HG02885 (cell line): ENCODE measurements at regions not wholly inside any gene's neighbourhood (a gene's known extent, or its start where the extent isn't known, plus 50 kb on each side); places are given as distances from the start of the nearest gene placed in this dataset.
"Not testable (repeated sequence)": the region's sequence is repeated elsewhere in the genome, so short reads cannot be mapped to it uniquely, and the experiment has no call there.

Source experiments
- ATAC-seq: cut with Tn5 transposase; IDR thresholded peaks from one replicate; pipeline ENCODE4 v1.9.1; 2021; ENCODE audit warnings: mild to moderate bottlenecking; ENCODE audit not compliant: unreplicated experiment, poor library complexity

DNA sequence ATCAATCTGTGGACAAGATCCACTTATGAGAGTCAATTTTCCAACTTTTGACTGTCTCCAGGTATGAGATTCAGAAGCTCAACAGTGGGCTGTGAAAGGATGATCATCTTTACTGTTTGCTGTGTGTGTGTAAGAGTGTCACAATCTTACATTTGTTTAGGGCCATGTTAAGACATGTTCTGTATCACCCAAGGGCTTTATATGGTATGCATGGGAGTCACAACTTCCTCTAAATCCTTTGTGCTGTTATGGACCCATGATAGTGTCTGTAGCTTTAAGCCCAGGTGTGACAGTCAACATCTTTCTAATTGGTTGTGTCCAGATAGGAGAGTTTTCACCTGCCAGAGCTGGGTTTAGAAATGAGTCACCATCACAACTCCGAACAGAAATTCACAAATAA, 70.2 kb downstream of the ZNF726 start:
- not testable (repeated sequence) for ATAC-seq

DNA sequence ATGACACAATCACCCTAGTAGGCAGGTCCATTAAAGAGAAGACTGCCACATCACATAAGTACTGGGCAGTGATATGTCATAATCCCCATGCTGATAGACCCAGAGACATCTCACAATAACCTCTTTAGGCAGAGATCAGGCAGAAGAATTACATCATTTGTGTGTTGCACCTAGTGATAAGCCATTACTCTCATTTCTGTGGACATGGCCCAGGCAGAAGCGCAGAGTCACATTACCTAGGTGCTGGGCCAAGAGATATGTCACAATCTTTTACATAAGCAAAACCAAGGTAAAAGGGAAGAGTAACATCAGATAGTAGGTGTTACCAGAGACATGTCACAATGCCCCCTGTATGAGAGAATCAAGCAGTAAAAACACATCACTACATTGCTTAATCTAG, 71.9 kb downstream of the ZNF726 start:
- ATAC-seq = no peak

DNA sequence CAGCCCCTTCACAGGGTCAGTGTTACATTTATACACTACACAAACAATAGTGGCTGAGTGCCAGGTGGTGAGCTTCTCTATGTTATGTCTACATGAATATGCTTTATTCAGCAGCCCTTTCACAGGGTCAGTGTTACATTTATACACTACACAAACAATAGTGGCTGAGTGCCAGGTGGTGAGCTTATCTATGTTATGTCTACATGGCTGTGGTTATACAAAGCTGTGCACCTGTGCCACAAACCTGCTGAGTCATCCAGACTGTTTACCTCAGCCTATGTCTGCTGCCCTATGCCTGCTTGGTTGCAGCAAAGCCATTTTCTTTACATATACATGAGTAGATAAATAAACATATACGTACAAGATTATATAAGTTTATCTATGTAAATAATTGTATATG, 76.5 kb downstream of the ZNF726 start:
- ATAC-seq = no peak

DNA sequence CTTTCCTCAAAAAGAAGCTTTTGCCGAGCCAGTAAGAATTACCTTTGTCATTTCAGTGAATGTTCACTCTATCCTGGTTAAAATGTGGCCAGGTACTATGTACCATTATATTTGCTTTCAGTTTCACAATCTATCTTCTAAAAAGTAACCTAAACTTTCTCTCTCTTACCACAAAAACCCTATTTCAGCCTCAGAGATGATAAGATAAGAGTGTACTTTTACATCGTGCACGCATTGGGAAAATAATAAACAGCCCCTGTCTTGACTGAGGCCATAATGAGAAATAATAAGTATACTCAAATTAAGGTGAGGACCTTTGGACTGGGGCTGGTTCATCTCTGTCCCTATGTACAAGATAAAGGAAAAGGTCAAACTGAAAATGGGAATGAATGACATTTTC, 77.7 kb downstream of the ZNF726 start:
- no peak for ATAC-seq

DNA sequence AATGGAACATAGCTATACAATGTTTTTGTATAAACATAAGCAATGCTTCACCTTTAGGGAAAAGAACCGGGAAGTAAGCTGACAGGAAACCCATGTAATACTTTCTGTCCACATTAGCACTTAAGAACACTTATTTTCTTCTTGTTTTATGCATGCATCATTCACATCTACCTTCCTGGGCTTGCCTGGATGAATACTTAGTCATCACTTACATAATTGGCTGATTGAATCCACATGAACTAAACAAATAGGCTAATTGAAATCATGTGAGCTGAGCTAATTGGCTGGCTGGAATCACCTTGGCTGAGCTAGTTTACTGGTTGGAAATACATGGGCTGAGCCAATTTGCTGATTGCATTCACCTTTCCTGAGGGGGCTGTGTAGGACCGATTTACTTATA, 78.8 kb downstream of the ZNF726 start:
- ATAC-seq = no peak

DNA sequence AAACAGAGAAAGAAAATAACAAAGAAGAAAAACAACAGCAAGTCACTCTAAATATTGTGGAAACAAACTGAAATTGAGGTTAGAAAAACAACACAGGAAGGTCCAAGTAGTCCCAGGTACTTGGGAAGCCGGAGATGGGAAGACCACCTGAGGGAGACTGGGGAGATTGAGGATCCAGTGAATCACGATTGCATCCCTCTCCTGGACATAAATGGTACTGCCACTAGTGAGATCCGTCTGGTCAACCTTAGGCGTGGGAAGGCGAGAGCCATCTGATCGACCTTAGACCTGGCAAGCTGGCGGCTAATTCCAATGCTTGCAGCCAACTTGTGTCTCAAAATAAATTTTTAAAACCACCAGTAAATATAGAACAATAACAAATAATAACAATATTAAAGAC, 81.9 kb downstream of the ZNF726 start:
- no peak for ATAC-seq

DNA sequence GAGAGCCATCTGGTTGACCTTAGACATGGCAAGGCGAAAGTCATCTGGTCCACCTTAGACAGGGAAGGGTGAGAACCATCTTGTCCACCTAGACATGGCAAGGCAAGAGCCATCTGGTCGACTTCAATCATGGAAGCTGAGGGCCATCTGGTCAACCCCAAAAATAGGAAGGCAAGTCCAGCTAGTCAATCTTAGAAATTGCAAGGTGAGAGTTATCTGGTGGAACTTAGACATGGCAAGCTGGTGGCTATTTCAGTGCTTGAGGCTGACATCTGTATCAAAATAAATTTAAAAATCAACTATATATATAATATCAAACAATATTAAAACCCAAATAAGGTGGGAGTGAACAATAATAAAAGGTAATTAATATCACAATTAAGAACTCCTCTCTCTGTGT, 83.9 kb downstream of the ZNF726 start:
- ATAC-seq = no peak

DNA sequence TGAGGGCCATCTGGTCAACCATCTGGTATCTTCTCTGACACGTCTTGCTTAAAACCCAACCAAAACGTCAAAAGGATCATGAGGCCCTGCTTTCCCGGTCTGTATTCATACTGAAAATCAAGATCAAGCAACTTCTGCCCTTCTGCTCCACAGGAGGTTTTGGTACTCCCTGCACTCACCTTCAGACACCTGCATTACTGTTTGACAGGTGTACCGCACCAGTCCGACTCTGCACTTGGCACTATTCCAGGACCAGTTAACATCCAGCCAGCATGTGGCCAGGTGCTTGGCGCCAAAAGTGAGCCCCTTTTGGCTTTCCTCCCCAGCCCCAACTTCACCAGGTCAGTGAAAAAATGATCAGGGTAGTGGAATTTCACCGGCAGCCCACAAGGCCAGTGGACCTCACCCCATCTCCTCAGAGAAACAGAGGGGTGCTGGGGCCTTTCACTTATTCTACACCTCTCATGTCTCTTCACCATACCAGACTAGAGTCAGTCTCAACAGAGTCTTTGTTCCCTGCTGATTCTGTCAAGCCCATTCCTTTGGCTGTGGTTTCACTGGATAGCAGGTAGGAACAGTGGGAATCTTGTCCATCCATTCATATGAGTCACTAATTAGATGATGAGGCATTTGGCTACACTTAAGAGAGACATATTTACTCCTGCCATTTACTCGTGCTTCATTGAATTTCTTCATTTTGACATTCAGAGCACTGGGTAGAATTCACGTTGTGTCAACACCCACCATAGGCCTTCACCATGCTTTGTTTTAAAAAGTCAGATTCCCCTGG, 85.3 kb downstream of the ZNF726 start:
- ATAC-seq = no peak

DNA sequence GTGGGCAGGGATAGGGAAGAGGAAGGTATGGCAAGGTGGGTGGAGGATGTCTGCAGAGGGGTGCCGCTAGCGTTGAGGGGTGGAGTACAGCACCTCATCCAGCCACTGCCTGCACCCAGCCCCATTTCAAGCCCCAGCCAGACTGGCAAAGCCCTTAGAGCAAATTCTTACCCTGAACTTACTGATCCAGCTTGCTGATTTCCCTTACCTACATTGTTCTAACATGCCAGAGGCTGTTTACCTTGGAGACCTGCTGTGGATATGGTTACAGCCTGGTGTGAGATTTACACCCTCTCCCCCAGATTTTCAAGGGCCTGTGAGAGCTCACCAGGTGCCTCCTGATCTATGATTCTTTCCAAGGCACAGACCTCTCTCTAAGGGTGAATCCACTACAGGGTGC, 86.0 kb downstream of the ZNF726 start:
- ATAC-seq = no peak

DNA sequence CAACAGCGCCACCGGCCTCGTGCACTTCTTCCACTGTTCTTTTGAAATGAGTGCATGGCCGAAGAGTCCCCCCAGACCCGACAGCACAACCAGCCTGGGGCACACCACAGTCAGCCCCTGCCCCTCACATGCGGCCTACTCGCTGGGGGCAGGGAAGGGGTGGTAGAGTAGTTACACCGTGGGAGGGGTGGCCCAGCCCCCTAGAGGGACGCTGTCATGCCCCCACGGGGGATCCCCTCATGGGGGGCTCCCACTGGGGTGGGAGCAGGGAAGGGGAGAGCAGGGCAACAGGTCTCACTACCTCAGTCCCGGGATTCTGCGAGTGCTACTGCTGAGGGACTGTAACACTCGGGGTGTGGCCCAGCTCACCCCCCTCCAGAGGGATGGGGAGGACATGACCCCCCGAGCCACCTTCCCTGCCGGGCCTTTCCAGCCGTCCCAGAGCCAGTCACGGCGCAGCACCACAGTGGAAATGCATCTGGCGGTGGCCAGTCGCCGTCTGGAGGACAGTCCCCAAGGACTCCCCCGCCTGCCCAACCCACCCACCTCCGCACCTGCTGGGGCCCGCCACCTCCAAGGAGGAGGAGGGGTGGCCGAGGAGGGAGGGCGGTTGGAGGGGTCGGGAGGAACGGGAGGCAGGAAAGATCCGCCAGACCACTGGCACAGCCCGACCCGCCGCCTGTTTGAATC, 84.6 kb upstream of the ZNF254 start:
- no peak for ATAC-seq

DNA sequence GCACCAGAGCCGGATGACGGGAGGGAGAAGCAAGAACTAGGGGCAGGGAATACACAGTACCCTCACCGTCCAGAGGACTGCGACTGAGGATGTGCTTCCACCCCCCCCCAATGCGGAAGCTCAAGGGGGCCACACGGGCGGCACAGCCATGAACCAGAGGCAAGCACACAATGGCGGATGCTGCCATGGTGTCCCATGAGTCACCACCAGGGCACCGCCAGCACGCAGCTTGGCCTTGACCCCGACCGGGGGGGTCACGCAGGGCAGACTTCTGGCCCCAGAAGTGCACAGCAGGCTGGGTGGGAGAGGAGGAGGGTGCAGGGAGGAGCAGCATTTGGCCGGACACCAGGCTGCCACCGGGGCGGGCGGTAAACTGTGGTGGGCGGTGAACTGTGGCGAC, 83.5 kb upstream of the ZNF254 start:
- ATAC-seq = no peak

DNA sequence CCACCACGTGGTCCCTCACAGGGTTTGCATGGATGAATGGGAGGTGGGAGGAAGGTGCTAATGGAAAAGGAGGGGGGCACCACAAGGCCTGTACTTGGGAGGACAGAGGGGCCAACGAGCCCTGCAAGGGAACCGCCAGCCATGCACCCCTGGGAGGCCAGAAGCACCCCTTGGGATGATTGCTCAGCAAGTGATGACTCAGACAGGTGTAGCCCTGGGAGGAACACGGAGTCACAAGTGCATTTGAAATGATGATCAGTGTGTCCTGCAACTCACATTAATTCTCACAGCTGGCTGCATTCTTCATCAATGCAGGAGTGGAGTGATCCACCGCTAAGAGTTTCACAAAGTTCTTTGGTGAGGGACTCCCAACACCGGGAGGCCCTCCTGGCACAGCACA, 82.8 kb upstream of the ZNF254 start:
- no peak for ATAC-seq

DNA sequence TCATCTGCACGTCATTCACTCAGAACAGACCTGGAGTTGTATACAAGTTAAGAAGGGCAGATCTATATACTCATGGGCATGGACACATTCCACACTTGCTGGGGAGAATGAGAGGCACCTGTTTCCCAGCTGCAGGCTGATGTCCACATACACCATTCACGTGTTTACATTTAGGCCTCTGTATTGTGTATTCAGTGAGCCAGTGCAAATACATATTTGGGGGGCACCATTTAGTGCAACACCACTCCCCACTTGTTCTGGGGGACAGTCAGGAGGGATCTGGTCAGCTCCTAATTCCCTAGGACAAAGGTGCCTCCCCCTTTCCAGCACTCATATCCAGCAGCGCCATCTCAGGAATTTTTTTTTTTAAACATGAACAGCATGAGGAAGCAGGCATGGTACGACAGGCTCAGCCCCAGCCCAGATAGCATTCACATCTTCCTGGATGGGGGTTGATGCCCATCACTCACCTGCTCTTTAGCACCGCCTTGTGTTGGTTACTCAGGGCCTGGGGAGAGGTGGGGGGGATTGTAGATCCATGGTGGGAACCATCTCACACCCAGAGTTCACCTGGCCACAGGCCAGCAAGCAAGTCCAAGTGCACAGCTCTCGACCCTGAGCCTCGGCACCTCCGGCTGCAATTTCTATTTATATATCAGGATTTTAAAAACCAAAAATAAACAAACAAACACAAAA, 56.9 kb upstream of the ZNF254 start:
- no peak for ATAC-seq

DNA sequence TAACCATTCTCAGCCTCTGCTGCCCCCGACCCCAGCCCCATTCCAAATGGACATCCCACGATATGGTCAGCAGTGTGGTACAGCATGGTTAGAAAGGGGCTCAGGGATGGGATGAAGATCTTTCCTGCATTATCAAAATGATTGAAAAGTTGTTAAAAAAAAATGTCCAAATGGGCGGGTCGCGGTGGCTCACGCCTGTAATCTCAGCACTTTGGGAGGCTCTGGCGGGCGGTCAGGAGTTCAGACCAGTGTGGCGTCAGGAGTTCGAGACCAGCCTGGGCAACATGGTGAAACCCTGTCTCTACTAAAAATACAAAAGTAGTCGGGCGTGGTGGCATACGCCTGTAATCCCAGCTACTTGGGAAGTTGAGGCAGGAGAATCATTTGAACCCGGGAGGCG, 54.3 kb upstream of the ZNF254 start:
- ATAC-seq = no peak

DNA sequence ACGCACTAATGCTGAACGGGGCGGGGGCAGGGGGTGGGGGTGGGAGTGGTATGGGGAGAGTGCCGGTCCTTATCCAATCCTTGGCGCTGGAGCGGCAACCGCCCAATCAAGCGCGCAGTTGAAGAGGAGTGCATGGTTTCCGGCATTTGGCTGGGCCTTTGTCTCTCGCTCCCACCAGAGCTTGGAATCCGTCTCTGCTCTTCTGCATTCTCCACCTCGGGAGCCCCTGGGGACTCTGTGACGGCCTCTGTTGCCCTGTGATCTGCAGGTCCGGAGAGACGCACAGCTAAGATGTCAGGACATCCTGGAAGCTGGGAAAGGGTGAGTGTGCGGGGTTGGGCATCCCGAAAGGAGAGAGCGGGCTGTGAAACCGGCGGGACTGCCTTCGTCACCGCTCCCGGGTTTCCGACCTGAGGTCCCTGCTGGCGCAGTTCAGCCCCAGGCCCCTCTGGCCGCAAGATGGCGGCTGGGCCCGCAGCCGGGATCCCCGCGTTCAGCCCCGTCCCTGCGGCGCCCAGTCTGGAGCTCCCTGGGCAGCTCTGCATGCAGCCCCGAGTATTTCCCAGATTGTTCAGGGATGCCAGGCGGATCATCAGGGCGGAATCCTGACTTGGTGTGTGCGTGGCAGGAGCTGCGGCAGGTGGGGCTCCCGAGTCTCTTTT, 53.6 kb upstream of the ZNF254 start:
- ATAC-seq = peak; percentile 93

DNA sequence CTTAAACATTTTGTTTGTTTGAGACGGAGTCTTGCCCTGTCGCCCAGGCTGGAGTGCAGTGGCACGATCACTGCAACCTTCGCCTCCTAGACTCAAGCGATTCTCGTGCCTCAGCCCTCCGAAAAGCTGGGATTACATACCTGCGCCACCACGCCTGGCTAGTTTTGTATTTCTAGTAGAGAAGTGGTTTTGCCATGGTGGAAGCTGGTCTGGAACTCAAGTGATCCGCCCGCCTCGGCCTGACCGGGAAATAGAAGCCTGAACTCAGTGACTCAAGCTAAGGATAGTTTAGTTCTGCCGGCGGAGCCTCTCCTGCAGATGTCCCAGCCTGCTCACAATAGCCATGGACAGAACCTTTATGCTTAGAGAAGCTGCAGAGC, 53.0 kb upstream of the ZNF254 start:
- peak; percentile 26 for ATAC-seq

DNA sequence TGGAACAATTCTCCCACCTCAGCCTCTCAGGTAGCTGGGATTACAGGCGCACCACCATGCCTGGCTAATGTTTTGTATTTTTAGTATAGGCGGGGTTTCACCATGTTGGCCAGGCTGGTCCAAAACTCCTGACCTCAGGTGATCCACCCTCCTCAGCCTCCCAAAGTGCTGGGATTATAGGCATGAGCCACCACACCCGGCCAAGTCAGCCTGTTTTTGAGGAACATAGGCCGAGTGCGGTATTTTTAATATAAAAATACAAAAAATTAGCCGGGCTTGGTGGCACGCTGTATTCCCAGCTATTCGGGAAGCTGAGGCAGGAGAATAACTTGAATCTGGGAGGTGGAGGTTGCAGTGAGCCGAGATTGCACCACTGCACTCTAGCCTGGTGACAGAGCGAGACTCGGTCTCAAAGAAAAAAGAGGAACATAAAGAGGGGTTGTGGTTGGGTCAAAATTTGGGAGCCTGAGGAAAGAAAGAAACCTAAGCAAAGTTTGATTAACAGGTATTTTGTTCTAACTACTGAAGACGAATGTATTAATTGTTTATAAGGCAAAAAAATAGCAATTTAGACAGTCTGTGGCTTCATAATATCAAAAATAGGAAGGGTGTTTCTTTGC, 51.6 kb upstream of the ZNF254 start:
- not testable (repeated sequence) for ATAC-seq
